H1 (cell line): ENCODE measurements at regions not wholly inside any gene's neighbourhood (a gene's known extent, or its start where the extent isn't known, plus 50 kb on each side); places are given as distances from the start of the nearest gene placed in this dataset.

Experiments
- CTCF ChIA-PET: fragments of 300-600 bp; sonication (Branson Sonifier 250); formaldehyde crosslinking; loops from one replicate; lab custom pipeline; 2021; ENCODE audit not compliant: partially characterized antibody; lab: Charles Lee
- POLR2A ChIA-PET: fragments of 300-600 bp; sonication (Branson Sonifier 250); formaldehyde crosslinking; loops from one replicate; lab custom pipeline; 2021; ENCODE audit warnings: inconsistent platforms; ENCODE audit not compliant: partially characterized antibody; lab: Charles Lee
- DNase-seq, 2 experiments: peaks; one replicate each; pipeline versions ENCODE4 v3.0.0 to v3.0.0-alpha.2; 2010 to 2022; ENCODE audit warnings: low spot score in 2 of 2, low read depth in 1 of 2, mixed read lengths in 1 of 2
- FAIRE-seq: peaks from 2 replicates; lab custom pipeline; 2011; peaks lifted over from hg19 to GRCh38; lab: Jason Lieb, UNC
- H2AFZ ChIP-seq: 2 replicates; pipeline ENCODE4 v1.8.1; 2012; ENCODE audit warnings: low read length, inconsistent platforms
- H2AK5ac ChIP-seq: 2 replicates; pipeline ENCODE4 v1.6.1; 2013; ENCODE audit warnings: low read depth, low read length
- H2BK120ac ChIP-seq: replicated peaks from 2 replicates; pipeline ENCODE3; 2013; ENCODE audit warnings: low read depth, low read length, inconsistent platforms
- H2BK12ac ChIP-seq: 2 replicates; pipeline ENCODE4 v1.6.1; 2013; ENCODE audit warnings: low read depth, low read length
- H2BK15ac ChIP-seq: 2 replicates; pipeline ENCODE4 v1.6.1; 2013; ENCODE audit warnings: low read length
- H2BK20ac ChIP-seq: 2 replicates; pipeline ENCODE4 v1.6.1; 2013; ENCODE audit warnings: low read length
- H2BK5ac ChIP-seq: 2 replicates; pipeline ENCODE4 v1.6.1; 2013; ENCODE audit warnings: low read depth, low read length
- H3K14ac ChIP-seq: 2 replicates; pipeline ENCODE4 v1.6.1; 2013; ENCODE audit warnings: inconsistent platforms; ENCODE audit not compliant: insufficient read length
- H3K18ac ChIP-seq: 2 replicates; pipeline ENCODE4 v1.6.1; 2013; ENCODE audit warnings: low read length; ENCODE audit errors: extremely low read depth
- H3K23ac ChIP-seq: 2 replicates; pipeline ENCODE4 v1.6.1; 2013; ENCODE audit warnings: inconsistent platforms; ENCODE audit not compliant: insufficient read length
- H3K23me2 ChIP-seq: 2 replicates; pipeline ENCODE4 v1.6.1; 2013; ENCODE audit warnings: low read depth, low read length
- H3K27ac ChIP-seq: 2 replicates; pipeline ENCODE4 v1.6.1; 2011; ENCODE audit warnings: low read depth, low read length, inconsistent platforms
- H3K27me3 ChIP-seq, 4 experiments: replicated peaks in 1 of 4; 1 replicate in 1 of 4; 2 replicates in 3 of 4; pipeline versions ENCODE4 v1.6.1 to v1.8.1; 2011 to 2013; ENCODE audit warnings: low read length in 3 of 4, mild to moderate bottlenecking in 3 of 4, inconsistent platforms in 2 of 4, mixed read lengths in 2 of 4, moderate library complexity in 1 of 4; ENCODE audit not compliant: control insufficient read depth in 3 of 4, insufficient read depth in 3 of 4; ENCODE audit errors: extremely low read depth in 1 of 4
- H3K36me3 ChIP-seq, 4 experiments: 2 replicates each; pipeline versions ENCODE4 v1.6.1 to v1.8.1; 2011 to 2013; ENCODE audit warnings: mild to moderate bottlenecking in 4 of 4, low read length in 3 of 4, moderate library complexity in 2 of 4, control low read depth in 1 of 4, inconsistent platforms in 1 of 4; ENCODE audit not compliant: insufficient read depth in 4 of 4, control insufficient read depth in 2 of 4
- H3K4ac ChIP-seq: replicated peaks from 2 replicates; pipeline ENCODE3; 2013; ENCODE audit warnings: low read length, low read depth, mixed read lengths, inconsistent platforms; ENCODE audit not compliant: insufficient read length
- H3K4me1 ChIP-seq, 4 experiments: replicated peaks in 1 of 4; 1 replicate in 1 of 4; 2 replicates in 3 of 4; pipeline versions ENCODE4 v1.6.1 to v1.8.1; 2011 to 2013; ENCODE audit warnings: low read length in 3 of 4, inconsistent platforms in 2 of 4, mixed read lengths in 1 of 4; ENCODE audit not compliant: insufficient read depth in 4 of 4, control insufficient read depth in 3 of 4
- H3K4me2 ChIP-seq, 2 experiments: 2 replicates each; pipeline versions ENCODE4 v1.6.1 to v1.8.1; 2011 to 2013; ENCODE audit warnings: low read depth in 2 of 2, low read length in 2 of 2, control low read depth in 1 of 2, inconsistent platforms in 1 of 2, mild to moderate bottlenecking in 1 of 2; ENCODE audit not compliant: insufficient read depth in 1 of 2
- H3K4me3 ChIP-seq, 4 experiments: fragments of 200-600, 300-600 bp in 1 of 4; sonication (generic), shearing (Covaris generic), sonication (Bioruptor Twin) in 1 of 4; 2 replicates each; pipeline versions ENCODE4 v1.5.1 to v1.8.1; 2011 to 2016; ENCODE audit warnings: low read length in 4 of 4, low read depth in 3 of 4, control low read depth in 2 of 4, inconsistent platforms in 2 of 4, mild to moderate bottlenecking in 2 of 4, mixed read lengths in 1 of 4, moderate library complexity in 1 of 4; ENCODE audit not compliant: insufficient read depth in 2 of 4; ENCODE audit errors: extremely low read depth in 1 of 4
- H3K56ac ChIP-seq: replicated peaks from 2 replicates; pipeline ENCODE3; 2013; ENCODE audit warnings: low read depth, mild to moderate bottlenecking, mixed read lengths, low read length, inconsistent platforms; ENCODE audit not compliant: insufficient read length
- H3K79me1 ChIP-seq: 2 replicates; pipeline ENCODE4 v1.6.1; 2013; ENCODE audit warnings: low read depth, low read length, control low read depth
- H3K79me2 ChIP-seq, 2 experiments: 2 replicates each; pipeline versions ENCODE4 v1.6.1 to v1.8.1; 2012 to 2013; ENCODE audit warnings: low read length in 2 of 2, mild to moderate bottlenecking in 2 of 2, inconsistent platforms in 1 of 2; ENCODE audit not compliant: insufficient read depth in 2 of 2, control insufficient read depth in 1 of 2
- H3K9ac ChIP-seq, 4 experiments: replicated peaks in 1 of 4; 1 replicate in 1 of 4; 2 replicates in 3 of 4; pipeline versions ENCODE4 v1.6.1 to v1.8.1; 2011 to 2013; ENCODE audit warnings: low read depth in 3 of 4, low read length in 3 of 4, control low read depth in 2 of 4, mild to moderate bottlenecking in 2 of 4, moderate library complexity in 2 of 4, inconsistent platforms in 1 of 4; ENCODE audit errors: extremely low read depth in 1 of 4
- H3K9me3 ChIP-seq, 2 experiments: 2 replicates each; pipeline versions ENCODE4 v1.6.1 to v1.8.1; 2012 to 2013; ENCODE audit warnings: mild to moderate bottlenecking in 2 of 2, moderate library complexity in 2 of 2, control low read depth in 1 of 2, inconsistent platforms in 1 of 2, low read depth in 1 of 2, low read length in 1 of 2, mixed read lengths in 1 of 2; ENCODE audit not compliant: insufficient read depth in 2 of 2
- H4K20me1 ChIP-seq, 2 experiments: replicated peaks in 1 of 2; 2 replicates each; pipeline versions ENCODE3 to v1.8.1; 2011 to 2013; ENCODE audit warnings: inconsistent platforms in 2 of 2, low read length in 2 of 2, mild to moderate bottlenecking in 1 of 2; ENCODE audit not compliant: insufficient read depth in 2 of 2, control insufficient read depth in 1 of 2
- H4K5ac ChIP-seq: 2 replicates; pipeline ENCODE4 v1.6.1; 2013; ENCODE audit warnings: low read length, low read depth, mixed read lengths, inconsistent platforms; ENCODE audit not compliant: insufficient read length
- H4K8ac ChIP-seq: 2 replicates; pipeline ENCODE4 v1.8.0; 2013; ENCODE audit warnings: mild to moderate bottlenecking, moderate library complexity, low read length, inconsistent platforms; ENCODE audit not compliant: insufficient read depth; ENCODE audit errors: extremely low read depth
- H4K91ac ChIP-seq: replicated peaks from 2 replicates; pipeline ENCODE3; 2013; ENCODE audit warnings: low read length, mixed read lengths, inconsistent platforms; ENCODE audit not compliant: insufficient read length
- CBX8 ChIP-seq: fragments of 300-800, 300-1000 bp; sonication (generic); IDR thresholded peaks from 2 replicates; pipeline ENCODE4 v1.7.1; 2016; ENCODE audit warnings: low read depth, low read length, borderline replicate concordance
- CHD2 ChIP-seq: IDR thresholded peaks from 2 replicates; pipeline ENCODE4 v1.6.1; 2012; ENCODE audit warnings: low read length, improper control_type of control experiment
- JUN ChIP-seq: IDR thresholded peaks from 2 replicates; pipeline ENCODE4 v1.6.1; 2011; ENCODE audit warnings: low read depth, mild to moderate bottlenecking, improper control_type of control experiment, low read length
- KDM4A ChIP-seq: IDR thresholded peaks from one replicate; pipeline ENCODE4 v1.7.1; 2012; ENCODE audit warnings: low read depth, mild to moderate bottlenecking, moderate library complexity, low read length, inconsistent platforms; ENCODE audit not compliant: severe bottlenecking
- RAD21 ChIP-seq, 2 experiments: IDR thresholded peaks in 1 of 2; conservative IDR thresholded peaks in 1 of 2; 2 replicates each; pipeline ENCODE4 v1.6.1; 2011; ENCODE audit warnings: low read depth in 2 of 2, low read length in 2 of 2, improper control_type of control experiment in 1 of 2, inconsistent platforms in 1 of 2, mild to moderate bottlenecking in 1 of 2, moderate library complexity in 1 of 2
- RBBP5 ChIP-seq: IDR thresholded peaks from 2 replicates; pipeline ENCODE4 v1.7.1; 2012; ENCODE audit warnings: low read depth, mild to moderate bottlenecking, inconsistent platforms, low read length, moderate library complexity, borderline replicate concordance
- SP4 ChIP-seq: IDR thresholded peaks from 2 replicates; pipeline ENCODE4 v1.6.1; 2012; ENCODE audit warnings: low read length, inconsistent platforms
- SUZ12 ChIP-seq: fragments of 200-600 bp; sonication (generic); IDR thresholded peaks from 2 replicates; pipeline ENCODE4 v1.6.1; 2012; ENCODE audit warnings: mild to moderate bottlenecking, inconsistent platforms, low read length, moderate library complexity, mixed read lengths
- TAF7 ChIP-seq: optimal IDR thresholded peaks from 2 replicates; pipeline ENCODE3; 2011; ENCODE audit warnings: low read depth, mild to moderate bottlenecking, inconsistent platforms, low read length, moderate library complexity, borderline replicate concordance
- TCF12 ChIP-seq: IDR thresholded peaks from 2 replicates; pipeline ENCODE4 v1.6.1; 2011; ENCODE audit warnings: low read depth, mild to moderate bottlenecking, low read length
- YY1 ChIP-seq: IDR thresholded peaks from 2 replicates; pipeline ENCODE4 v1.6.1; 2011; ENCODE audit warnings: low read depth, mild to moderate bottlenecking, low read length
- ZNF274 ChIP-seq: IDR thresholded peaks from 2 replicates; pipeline ENCODE4 v1.7.0; 2012; ENCODE audit warnings: low read length, borderline replicate concordance; ENCODE audit errors: extremely low read depth
- WGBS, 2 experiments: shearing (Covaris generic) in 1 of 2; methylation state at CpG; one replicate each; pipeline versions ENCODE4 v1.1.6 to v1.1.7; 2013 to 2015; ENCODE audit warnings: low lambda C conversion rate in 2 of 2, mixed read lengths in 2 of 2, inconsistent platforms in 1 of 2, low coverage in 1 of 2, missing lambda C conversion rate in 1 of 2; ENCODE audit not compliant: insufficient replicate concordance in 2 of 2, insufficient coverage in 1 of 2, insufficient read length in 1 of 2; ENCODE audit errors: extremely low coverage in 1 of 2, missing lambda C conversion rate in 1 of 2; 5-methylcytosine and 5-hydroxymethylcytosine counted together
- TF ChIP-seq, protein P1 (sequence below): IDR thresholded peaks from 2 replicates; pipeline ENCODE4 v1.6.1; 2011; ENCODE audit warnings: low read depth, mild to moderate bottlenecking, low read length; ENCODE audit not compliant: insufficient read depth
- TF ChIP-seq, protein P2 (sequence below): IDR thresholded peaks from 2 replicates; pipeline ENCODE4 v1.6.1; 2012; ENCODE audit warnings: inconsistent platforms

DNA sequence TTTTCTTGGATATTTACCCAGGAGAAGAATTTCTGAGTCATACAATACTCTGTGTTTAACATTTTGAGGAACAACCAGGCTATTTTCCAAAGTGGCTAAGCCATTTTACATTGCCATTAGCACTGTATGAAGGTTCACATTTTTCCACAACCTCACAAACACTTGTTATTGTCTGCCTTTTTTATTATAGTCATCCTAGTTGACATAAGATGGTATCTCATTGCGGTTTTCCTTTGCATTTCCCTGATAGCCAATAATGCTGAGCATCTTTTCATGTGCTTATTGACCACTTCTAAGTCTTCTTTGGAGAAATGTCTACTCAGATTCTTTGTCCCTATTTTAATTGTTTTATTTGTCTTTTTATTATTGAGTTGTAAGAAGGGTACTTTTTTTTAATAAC lies 107.4 kb upstream of the CES5A start:
- no peak overlapping the region for H2BK120ac ChIP-seq
- no peak for DNase-seq
- no peak overlapping the region for H3K14ac ChIP-seq
- H4K8ac ChIP-seq, result no peak overlapping the region
- no peak overlapping the region for H2AFZ ChIP-seq
- no peak overlapping the region for H3K56ac ChIP-seq
- no peak overlapping the region for H3K9ac ChIP-seq
- no peak overlapping the region for H3K4me2 ChIP-seq
- no peaks in the 10 kb centered on the region for H3K79me1 ChIP-seq
- no peak overlapping the region for H2BK12ac ChIP-seq
- no peaks in the 10 kb centered on the region for H3K36me3 ChIP-seq
- H4K91ac ChIP-seq, result no peak overlapping the region
- no peak overlapping the region for H3K27ac ChIP-seq
- H3K23ac ChIP-seq, result no peak overlapping the region
- H3K4ac ChIP-seq, result no peak overlapping the region
- no peaks in the 10 kb centered on the region for H3K27me3 ChIP-seq
- H2BK5ac ChIP-seq, result no peak overlapping the region
- H3K18ac ChIP-seq, result no peak overlapping the region
- POLR2A ChIA-PET, result no interaction called here
- H3K79me2 ChIP-seq, result no peaks in the 10 kb centered on the region
- CTCF ChIA-PET, result no interaction called here
- H3K23me2 ChIP-seq, result no peaks in the 10 kb centered on the region
- no peak overlapping the region for H4K5ac ChIP-seq
- no peaks in the 10 kb centered on the region for H4K20me1 ChIP-seq
- H3K4me3 ChIP-seq, result no peak overlapping the region
- H3K4me1 ChIP-seq, result peaks cover 0 to 3% (median 0%) of the 10 kb centered on the region in 4 experiments; a peak in 1 of 7 replicates
- H2BK15ac ChIP-seq, result no peak overlapping the region
- H2BK20ac ChIP-seq, result no peak overlapping the region
- FAIRE-seq, result no peak
- 80% methylated on average over 1 of the region's 1 CpG; no CpG with 5 or more reads in 1 of the 2 experiments for WGBS, 2 experiments
- no peak overlapping the region for H2AK5ac ChIP-seq
- no peaks in the 10 kb centered on the region for H3K9me3 ChIP-seq
- TF ChIP-seq RAD21 (IDR thresholded peaks at IDR 0.05 in 1 of 2, conservative IDR thresholded peaks at IDR 0.05 in 1 of 2; ENCODE audit: low read depth in 2 of 2, low read length in 2 of 2), result no peak
- TF ChIP-seq CHD2, result no peak
- no peak for TF ChIP-seq RBBP5
- TF ChIP-seq TCF12, result no peak
- TF ChIP-seq YY1, result no peak
- TF ChIP-seq, protein P1, sequence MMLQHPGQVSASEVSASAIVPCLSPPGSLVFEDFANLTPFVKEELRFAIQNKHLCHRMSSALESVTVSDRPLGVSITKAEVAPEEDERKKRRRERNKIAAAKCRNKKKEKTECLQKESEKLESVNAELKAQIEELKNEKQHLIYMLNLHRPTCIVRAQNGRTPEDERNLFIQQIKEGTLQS, result no peak
- no peak for TF ChIP-seq SP4
- no peak for TF ChIP-seq ZNF274
- no peak for TF ChIP-seq CBX8
- no peak for TF ChIP-seq TAF7
- TF ChIP-seq KDM4A, result no peak
- TF ChIP-seq, protein P2, sequence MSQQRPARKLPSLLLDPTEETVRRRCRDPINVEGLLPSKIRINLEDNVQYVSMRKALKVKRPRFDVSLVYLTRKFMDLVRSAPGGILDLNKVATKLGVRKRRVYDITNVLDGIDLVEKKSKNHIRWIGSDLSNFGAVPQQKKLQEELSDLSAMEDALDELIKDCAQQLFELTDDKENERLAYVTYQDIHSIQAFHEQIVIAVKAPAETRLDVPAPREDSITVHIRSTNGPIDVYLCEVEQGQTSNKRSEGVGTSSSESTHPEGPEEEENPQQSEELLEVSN, result no peak
- no peak for TF ChIP-seq JUN
- TF ChIP-seq SUZ12, result no peak
